ENCODE measurements at regions not wholly inside any gene's neighbourhood (a gene's known extent, or its start where the extent isn't known, plus 50 kb on each side); places are given as distances from the start of the nearest gene placed in this dataset.

- TF ChIP-seq, protein P1, sequence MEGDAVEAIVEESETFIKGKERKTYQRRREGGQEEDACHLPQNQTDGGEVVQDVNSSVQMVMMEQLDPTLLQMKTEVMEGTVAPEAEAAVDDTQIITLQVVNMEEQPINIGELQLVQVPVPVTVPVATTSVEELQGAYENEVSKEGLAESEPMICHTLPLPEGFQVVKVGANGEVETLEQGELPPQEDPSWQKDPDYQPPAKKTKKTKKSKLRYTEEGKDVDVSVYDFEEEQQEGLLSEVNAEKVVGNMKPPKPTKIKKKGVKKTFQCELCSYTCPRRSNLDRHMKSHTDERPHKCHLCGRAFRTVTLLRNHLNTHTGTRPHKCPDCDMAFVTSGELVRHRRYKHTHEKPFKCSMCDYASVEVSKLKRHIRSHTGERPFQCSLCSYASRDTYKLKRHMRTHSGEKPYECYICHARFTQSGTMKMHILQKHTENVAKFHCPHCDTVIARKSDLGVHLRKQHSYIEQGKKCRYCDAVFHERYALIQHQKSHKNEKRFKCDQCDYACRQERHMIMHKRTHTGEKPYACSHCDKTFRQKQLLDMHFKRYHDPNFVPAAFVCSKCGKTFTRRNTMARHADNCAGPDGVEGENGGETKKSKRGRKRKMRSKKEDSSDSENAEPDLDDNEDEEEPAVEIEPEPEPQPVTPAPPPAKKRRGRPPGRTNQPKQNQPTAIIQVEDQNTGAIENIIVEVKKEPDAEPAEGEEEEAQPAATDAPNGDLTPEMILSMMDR (IDR thresholded peaks at IDR 0.05) = no peak
- TF ChIP-seq POLR2A (IDR thresholded peaks at IDR 0.05) = no peak
Measured at GRCh38 chr6:3961581-3962215, 112.5 kb downstream of the FAM50B start.
